ENCODE measurements at regions not wholly inside any gene's neighbourhood (a gene's known extent, or its start where the extent isn't known, plus 50 kb on each side); places are given as distances from the start of the nearest gene placed in this dataset.

GRCh38 chr6:28766426-28766825, 157.4 kb downstream of the TRIM27 start:
- Histone ChIP-seq H3K79me2 (ENCODE audit: low read length) (no peaks in the 10 kb centered on the region), H3K9me3 (replicated peaks; ENCODE audit: insufficient read depth, low read length) (no peaks in the 10 kb centered on the region), H3K4me1 (ENCODE audit: low read length) (no peaks in the 10 kb centered on the region), H3K9ac (ENCODE audit: low read length) (no peak overlapping the region), H2AFZ (ENCODE audit: low read length) (no peak overlapping the region), H3K27ac (ENCODE audit: low read length) (no peak overlapping the region), H4K20me1 (ENCODE audit: insufficient read depth, low read length) (no peaks in the 10 kb centered on the region), H3K4me2 (ENCODE audit: low read depth, low read length) (no peak overlapping the region), H3F3A (ENCODE audit: insufficient read depth, low read length) (no peaks in the 10 kb centered on the region), H3K27me3 (replicated peaks; ENCODE audit: insufficient read depth, low read length) (peaks cover 4% of the 10 kb centered on the region; the same call in 1 of the 2 replicates), H3K9me2 (replicated peaks; ENCODE audit: insufficient read depth, low read length) (no peaks in the 10 kb centered on the region), H3K36me3 (replicated peaks; ENCODE audit: insufficient read depth, low read length) (no peaks in the 10 kb centered on the region), H3K4me3 (ENCODE audit: low read length) (no peak overlapping the region)
- TF ChIP-seq EZH2 (optimal IDR thresholded peaks at IDR 0.05; ENCODE audit: low read depth, low read length) (no peak), EZH2phosphoT487 (IDR thresholded peaks at IDR 0.05; ENCODE audit: low read length) (no peak)
- TF ChIP-seq, protein P1, sequence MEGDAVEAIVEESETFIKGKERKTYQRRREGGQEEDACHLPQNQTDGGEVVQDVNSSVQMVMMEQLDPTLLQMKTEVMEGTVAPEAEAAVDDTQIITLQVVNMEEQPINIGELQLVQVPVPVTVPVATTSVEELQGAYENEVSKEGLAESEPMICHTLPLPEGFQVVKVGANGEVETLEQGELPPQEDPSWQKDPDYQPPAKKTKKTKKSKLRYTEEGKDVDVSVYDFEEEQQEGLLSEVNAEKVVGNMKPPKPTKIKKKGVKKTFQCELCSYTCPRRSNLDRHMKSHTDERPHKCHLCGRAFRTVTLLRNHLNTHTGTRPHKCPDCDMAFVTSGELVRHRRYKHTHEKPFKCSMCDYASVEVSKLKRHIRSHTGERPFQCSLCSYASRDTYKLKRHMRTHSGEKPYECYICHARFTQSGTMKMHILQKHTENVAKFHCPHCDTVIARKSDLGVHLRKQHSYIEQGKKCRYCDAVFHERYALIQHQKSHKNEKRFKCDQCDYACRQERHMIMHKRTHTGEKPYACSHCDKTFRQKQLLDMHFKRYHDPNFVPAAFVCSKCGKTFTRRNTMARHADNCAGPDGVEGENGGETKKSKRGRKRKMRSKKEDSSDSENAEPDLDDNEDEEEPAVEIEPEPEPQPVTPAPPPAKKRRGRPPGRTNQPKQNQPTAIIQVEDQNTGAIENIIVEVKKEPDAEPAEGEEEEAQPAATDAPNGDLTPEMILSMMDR (IDR thresholded peaks at IDR 0.05; ENCODE audit: low read length), result no peak
- no peak for DNase-seq

- no peak for DNase-seq
- peaks cover 4% of the 10 kb centered on the region; the same call in 1 of the 2 replicates for H3K27me3 ChIP-seq (replicated peaks; ENCODE audit: insufficient read depth, low read length)
Observed at GRCh38 chr6:28767133-28767532, 156.7 kb downstream of the TRIM27 start.

DNA sequence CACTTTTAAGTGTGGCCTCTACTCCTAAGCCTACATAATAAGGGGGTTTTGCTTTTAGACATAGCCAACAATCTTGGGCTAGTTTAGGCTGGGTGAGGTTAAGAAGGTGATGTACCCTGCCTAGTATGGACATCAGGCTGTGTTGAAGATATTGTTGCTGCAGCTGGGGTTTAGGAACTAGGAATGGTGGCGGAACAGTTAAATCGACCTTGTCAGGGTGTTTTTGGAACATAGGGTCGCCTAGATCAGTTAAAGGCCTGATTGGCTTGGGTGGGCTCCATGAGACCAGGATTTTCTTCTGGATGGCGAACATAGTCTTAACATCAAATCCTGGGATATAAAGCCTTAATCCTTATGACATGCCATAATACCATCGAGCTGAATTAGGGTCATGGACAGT, 156.1 kb downstream of the TRIM27 start:
- Histone ChIP-seq H3K9me2 (replicated peaks; ENCODE audit: insufficient read depth, low read length) (no peaks in the 10 kb centered on the region), H3K4me3 (ENCODE audit: low read length) (no peak overlapping the region), H3K27me3 (replicated peaks; ENCODE audit: insufficient read depth, low read length) (peaks cover 9% of the 10 kb centered on the region; the same call in 1 of the 2 replicates), H3K4me2 (ENCODE audit: low read depth, low read length) (no peak overlapping the region), H3K4me1 (ENCODE audit: low read length) (no peaks in the 10 kb centered on the region), H3K27ac (ENCODE audit: low read length) (no peak overlapping the region), H2AFZ (ENCODE audit: low read length) (no peak overlapping the region), H3K36me3 (replicated peaks; ENCODE audit: insufficient read depth, low read length) (no peaks in the 10 kb centered on the region), H4K20me1 (ENCODE audit: insufficient read depth, low read length) (no peaks in the 10 kb centered on the region), H3K79me2 (ENCODE audit: low read length) (no peaks in the 10 kb centered on the region), H3K9ac (ENCODE audit: low read length) (no peak overlapping the region), H3F3A (ENCODE audit: insufficient read depth, low read length) (no peaks in the 10 kb centered on the region), H3K9me3 (replicated peaks; ENCODE audit: insufficient read depth, low read length) (no peaks in the 10 kb centered on the region)
- no peak for DNase-seq
- TF ChIP-seq, protein P1 (IDR thresholded peaks at IDR 0.05; ENCODE audit: low read length), result no peak

More at GRCh38 chr6:28767133-28767532, 156.7 kb downstream of the TRIM27 start:
- no peak for TF ChIP-seq EZH2 (optimal IDR thresholded peaks at IDR 0.05; ENCODE audit: low read depth, low read length)
- TF ChIP-seq EZH2phosphoT487 (IDR thresholded peaks at IDR 0.05; ENCODE audit: low read length), result no peak
- TF ChIP-seq, protein P1 (IDR thresholded peaks at IDR 0.05; ENCODE audit: low read length), result no peak
- Histone ChIP-seq H3K27ac (ENCODE audit: low read length) (no peak overlapping the region), H3K9ac (ENCODE audit: low read length) (no peak overlapping the region), H3K9me3 (replicated peaks; ENCODE audit: insufficient read depth, low read length) (no peaks in the 10 kb centered on the region), H4K20me1 (ENCODE audit: insufficient read depth, low read length) (no peaks in the 10 kb centered on the region), H3K36me3 (replicated peaks; ENCODE audit: insufficient read depth, low read length) (no peaks in the 10 kb centered on the region), H3K4me1 (ENCODE audit: low read length) (no peaks in the 10 kb centered on the region), H3F3A (ENCODE audit: insufficient read depth, low read length) (no peaks in the 10 kb centered on the region), H3K9me2 (replicated peaks; ENCODE audit: insufficient read depth, low read length) (no peaks in the 10 kb centered on the region), H3K4me2 (ENCODE audit: low read depth, low read length) (no peak overlapping the region), H3K79me2 (ENCODE audit: low read length) (no peaks in the 10 kb centered on the region), H2AFZ (ENCODE audit: low read length) (no peak overlapping the region), H3K4me3 (ENCODE audit: low read length) (no peak overlapping the region)
